Coronary artery (tissue), 2 donors: ENCODE measurements at regions not wholly inside any gene's neighbourhood (a gene's known extent, or its start where the extent isn't known, plus 50 kb on each side); places are given as distances from the start of the nearest gene placed in this dataset.
"Not testable (repeated sequence)": the region's sequence is repeated elsewhere in the genome, so short reads cannot be mapped to it uniquely, and the experiment has no call there.

ENCODE experiments used
- DNase-seq: peaks from one replicate; pipeline ENCODE4 v3.0.0-alpha.2; 2017; ENCODE audit warnings: low spot score
- H3K27ac ChIP-seq, 2 donors: fragments of 200-600 bp; sonication (generic); one replicate each; pipeline ENCODE4 v1.5.1; 2016 to 2019
- H3K4me3 ChIP-seq: fragments of 200-600 bp; sonication (generic); 2 replicates; pipeline ENCODE4 v1.5.1; 2016; ENCODE audit warnings: mild to moderate bottlenecking, moderate library complexity
- CTCF ChIP-seq: fragments of 200-600 bp; sonication (generic); IDR thresholded peaks from one replicate; pipeline ENCODE4 v1.5.1; 2019; ENCODE audit warnings: antibody characterized with exemption

GRCh38 chr3:20458994-20459716 lies 273.1 kb upstream of the SGO1 start:
- no peak for DNase-seq
- no peak for TF ChIP-seq CTCF
- H3K27ac ChIP-seq: no peak overlapping the region
- H3K4me3 ChIP-seq: no peak overlapping the region

- H3K27ac ChIP-seq: no peak overlapping the region
- H3K4me3 ChIP-seq: no peak overlapping the region
- no peak for DNase-seq
- no peak for TF ChIP-seq CTCF
Measured at GRCh38 chr3:20456511-20456910, 270.5 kb upstream of the SGO1 start.

GRCh38 chr3:20451170-20451569 lies 265.2 kb upstream of the SGO1 start:
- Histone ChIP-seq H3K4me3 (no peak overlapping the region), H3K27ac (no peak overlapping the region)
- TF ChIP-seq CTCF: no peak
- no peak for DNase-seq

GRCh38 chr3:20450611-20451010 lies 264.6 kb upstream of the SGO1 start:
- no peak overlapping the region for H3K27ac ChIP-seq
- no peak for TF ChIP-seq CTCF
- DNase-seq: no peak
- no peak overlapping the region for H3K4me3 ChIP-seq

- Histone ChIP-seq H3K27ac (no peak overlapping the region), H3K4me3 (no peak overlapping the region)
- no peak for TF ChIP-seq CTCF
- DNase-seq: no peak
Measured at GRCh38 chr3:20442846-20443245, 256.8 kb upstream of the SGO1 start.

- not testable (repeated sequence) for DNase-seq, H3K27ac ChIP-seq, H3K4me3 ChIP-seq
Measured at GRCh38 chr3:20427268-20427667, 241.3 kb upstream of the SGO1 start.

GRCh38 chr3:20425138-20425537 lies 239.1 kb upstream of the SGO1 start:
- TF ChIP-seq CTCF: no peak
- Histone ChIP-seq H3K27ac (no peak overlapping the region), H3K4me3 (no peak overlapping the region)
- no peak for DNase-seq
